ENCODE measurements at regions not wholly inside any gene's neighbourhood (a gene's known extent, or its start where the extent isn't known, plus 50 kb on each side); places are given as distances from the start of the nearest gene placed in this dataset.
"Not testable (repeated sequence)": the region's sequence is repeated elsewhere in the genome, so short reads cannot be mapped to it uniquely, and the experiment has no call there.

DNA sequence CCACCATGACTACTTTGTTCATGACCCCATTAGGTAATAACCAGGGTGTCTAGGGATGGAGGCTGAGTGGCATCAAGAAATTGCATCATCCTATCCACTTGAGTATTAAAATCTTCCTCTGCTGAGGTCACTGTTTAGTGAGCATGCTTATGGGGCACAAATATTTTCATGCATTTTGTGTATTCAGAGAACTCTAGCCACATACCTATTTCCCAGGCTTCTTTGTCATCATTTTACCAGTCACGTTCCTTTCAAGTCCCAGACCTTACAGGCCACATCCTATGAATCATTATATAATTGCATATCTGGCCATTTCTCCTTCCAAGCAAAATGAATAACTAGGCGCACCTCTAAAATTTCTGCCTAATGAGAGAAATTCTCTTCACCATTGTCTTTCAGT lies 1882.9 kb upstream of the AGA start:
- Mint-ChIP-seq H3K4me3 (no peak overlapping the region), H3K36me3 (ENCODE audit: low read depth) (no peaks in the 10 kb centered on the region), H3K4me1 (no peaks in the 10 kb centered on the region), H3K9me3 (peaks cover 11% of the 10 kb centered on the region), H3K27ac (no peak overlapping the region), H3K27me3 (no peaks in the 10 kb centered on the region)
- ATAC-seq (replicated peaks) = no peak

GRCh38 chr4:179328627-179329026 lies 1886.4 kb upstream of the AGA start:
- no peak for ATAC-seq (replicated peaks)
- no peaks in the 10 kb centered on the region for H3K36me3 Mint-ChIP-seq (ENCODE audit: low read depth)

DNA sequence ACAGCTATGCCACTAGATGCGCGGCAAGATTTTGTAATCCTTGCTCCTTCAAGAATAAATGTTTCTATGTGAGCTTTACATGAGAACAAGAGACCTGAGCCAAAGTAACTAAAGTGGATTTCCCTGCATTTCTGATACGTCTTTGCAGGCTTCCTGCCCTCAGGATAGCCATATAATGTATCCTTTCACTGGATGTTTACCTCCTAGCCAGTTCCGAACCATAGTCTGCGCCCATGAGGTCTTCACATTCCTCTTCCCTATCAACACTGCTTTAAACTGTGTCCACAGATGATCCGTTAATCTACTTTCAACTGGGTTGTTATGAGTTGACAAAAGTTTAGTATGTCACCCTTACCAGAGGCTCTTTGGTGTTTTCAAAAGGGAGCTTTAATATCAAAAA lies 1889.1 kb upstream of the AGA start:
- Mint-ChIP-seq H3K9me3 (no peaks in the 10 kb centered on the region), H3K4me3 (no peak overlapping the region), H3K27me3 (no peaks in the 10 kb centered on the region), H3K4me1 (no peaks in the 10 kb centered on the region), H3K27ac (no peak overlapping the region), H3K36me3 (ENCODE audit: low read depth) (no peaks in the 10 kb centered on the region)
- no peak for ATAC-seq (replicated peaks)

More at GRCh38 chr4:179328627-179329026, 1886.4 kb upstream of the AGA start:
- no peak overlapping the region for H3K4me3 Mint-ChIP-seq
- no peaks in the 10 kb centered on the region for H3K27me3 Mint-ChIP-seq
- H3K27ac Mint-ChIP-seq = no peak overlapping the region
- no peaks in the 10 kb centered on the region for H3K4me1 Mint-ChIP-seq
- H3K9me3 Mint-ChIP-seq = peaks cover 7% of the 10 kb centered on the region

DNA sequence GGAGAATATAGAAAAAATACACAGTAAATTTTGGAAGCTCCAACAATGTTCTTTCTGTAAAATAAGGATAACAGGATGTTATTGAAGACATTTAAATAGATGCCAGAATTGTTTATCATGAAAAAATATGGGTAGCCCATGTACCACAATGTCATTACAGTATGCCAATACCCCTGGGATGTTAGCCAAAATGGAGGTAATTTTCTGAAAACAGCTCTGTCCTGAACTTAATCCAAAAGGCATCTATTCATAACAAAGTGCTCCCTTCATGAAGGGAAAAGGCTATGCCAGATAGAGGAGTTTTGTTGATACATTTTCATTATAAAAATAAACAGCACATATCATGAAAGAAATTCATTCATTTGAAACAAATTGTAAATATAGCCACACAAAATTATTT lies 1902.6 kb upstream of the AGA start:
- H3K27ac Mint-ChIP-seq = no peak overlapping the region
- ATAC-seq (replicated peaks) = no peak
- no peak overlapping the region for H3K4me3 Mint-ChIP-seq
- peaks cover 12% of the 10 kb centered on the region for H3K9me3 Mint-ChIP-seq
- H3K4me1 Mint-ChIP-seq = no peaks in the 10 kb centered on the region
- no peaks in the 10 kb centered on the region for H3K36me3 Mint-ChIP-seq (ENCODE audit: low read depth)
- H3K27me3 Mint-ChIP-seq = no peaks in the 10 kb centered on the region

GRCh38 chr4:179352221-179352620 lies 1910.0 kb upstream of the AGA start:
- Mint-ChIP-seq H3K4me3 (no peak overlapping the region), H3K9me3 (peaks cover 14% of the 10 kb centered on the region), H3K4me1 (no peaks in the 10 kb centered on the region), H3K36me3 (ENCODE audit: low read depth) (no peaks in the 10 kb centered on the region), H3K27ac (no peak overlapping the region), H3K27me3 (no peaks in the 10 kb centered on the region)
- ATAC-seq (replicated peaks) = no peak

- Mint-ChIP-seq H3K27me3 (no peaks in the 10 kb centered on the region), H3K9me3 (peaks cover 9% of the 10 kb centered on the region), H3K36me3 (ENCODE audit: low read depth) (no peaks in the 10 kb centered on the region), H3K4me1 (no peaks in the 10 kb centered on the region), H3K4me3 (no peak overlapping the region), H3K27ac (no peak overlapping the region)
- no peak for ATAC-seq (replicated peaks)
These were observed 1911.5 kb upstream of the AGA start for GRCh38 chr4:179353786-179354185.

GRCh38 chr4:179361978-179362486 lies 1919.8 kb upstream of the AGA start:
- H3K4me3 Mint-ChIP-seq = no peak overlapping the region
- peaks cover 10% of the 10 kb centered on the region for H3K9me3 Mint-ChIP-seq
- no peaks in the 10 kb centered on the region for H3K4me1 Mint-ChIP-seq
- H3K27me3 Mint-ChIP-seq = no peaks in the 10 kb centered on the region
- no peaks in the 10 kb centered on the region for H3K36me3 Mint-ChIP-seq (ENCODE audit: low read depth)
- H3K27ac Mint-ChIP-seq = no peak overlapping the region
- ATAC-seq (replicated peaks) = no peak

DNA sequence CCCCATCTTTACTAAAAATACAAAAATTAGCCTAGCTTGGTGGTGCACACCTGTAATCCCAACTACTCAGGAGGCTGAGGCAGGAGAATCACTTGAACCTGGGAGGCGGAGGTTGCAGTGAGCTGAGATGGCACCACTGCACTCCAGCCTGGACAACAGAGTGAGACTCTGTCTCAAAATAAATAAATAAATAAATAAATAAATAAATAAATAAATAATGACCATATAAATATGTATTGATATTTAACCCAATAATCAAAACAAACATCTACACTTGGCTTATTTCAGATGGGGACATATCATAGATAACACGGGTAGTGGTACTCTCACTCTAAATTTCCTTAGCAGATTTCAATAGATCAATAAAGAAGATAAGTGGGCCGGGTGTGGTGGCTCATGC lies 1923.7 kb upstream of the AGA start:
- not testable (repeated sequence) for H3K4me1 Mint-ChIP-seq; H3K36me3 Mint-ChIP-seq (ENCODE audit: low read depth); H3K27me3 Mint-ChIP-seq; H3K27ac Mint-ChIP-seq; H3K4me3 Mint-ChIP-seq; H3K9me3 Mint-ChIP-seq; ATAC-seq (replicated peaks)

DNA sequence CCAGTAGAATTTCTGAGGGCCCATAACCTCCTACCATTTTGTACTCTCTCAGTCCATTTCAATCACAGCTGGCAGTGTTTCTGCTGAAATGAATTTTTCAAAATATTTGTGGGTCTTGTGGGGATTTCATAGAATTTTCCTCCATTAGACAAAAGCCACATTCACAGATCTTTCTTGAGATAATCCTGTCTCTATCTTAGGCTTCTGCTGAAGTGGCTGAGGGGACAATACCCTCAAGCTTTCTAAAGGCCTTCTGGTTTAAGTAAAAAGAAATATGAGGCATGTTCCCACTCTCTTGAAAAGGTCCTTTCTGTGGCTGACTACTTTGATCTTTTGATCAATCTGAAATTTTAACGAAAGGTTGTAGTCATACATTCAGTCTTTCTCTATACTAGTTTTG lies 1930.0 kb upstream of the AGA start:
- no peak overlapping the region for H3K27ac Mint-ChIP-seq
- H3K27me3 Mint-ChIP-seq = no peaks in the 10 kb centered on the region
- peaks cover 18% of the 10 kb centered on the region for H3K9me3 Mint-ChIP-seq
- ATAC-seq (replicated peaks) = no peak
- H3K4me3 Mint-ChIP-seq = no peak overlapping the region
- H3K36me3 Mint-ChIP-seq (ENCODE audit: low read depth) = no peaks in the 10 kb centered on the region
- no peaks in the 10 kb centered on the region for H3K4me1 Mint-ChIP-seq

DNA sequence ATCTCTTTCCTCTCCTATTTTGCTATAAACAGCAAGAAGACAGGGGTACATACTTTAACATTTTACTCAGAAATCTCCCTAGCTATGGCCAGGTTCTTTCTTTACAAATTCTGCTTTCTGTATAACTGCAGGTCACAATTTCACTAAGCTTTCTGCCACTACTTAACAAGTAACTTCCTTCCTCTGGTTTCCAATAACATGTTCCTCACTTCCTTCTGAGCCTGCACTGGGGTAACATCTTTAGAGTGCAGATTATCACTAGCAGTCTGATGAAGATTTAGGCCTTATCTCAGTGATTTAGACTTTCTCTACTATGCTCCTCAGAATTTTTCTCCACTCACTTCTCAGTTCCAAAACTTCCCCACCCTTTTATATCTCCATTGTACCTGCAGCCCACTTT lies 1930.5 kb upstream of the AGA start:
- no peak overlapping the region for H3K27ac Mint-ChIP-seq
- H3K9me3 Mint-ChIP-seq = peaks cover 18% of the 10 kb centered on the region
- ATAC-seq (replicated peaks) = no peak
- H3K4me3 Mint-ChIP-seq = no peak overlapping the region
- no peaks in the 10 kb centered on the region for H3K27me3 Mint-ChIP-seq
- no peaks in the 10 kb centered on the region for H3K36me3 Mint-ChIP-seq (ENCODE audit: low read depth)
- H3K4me1 Mint-ChIP-seq = no peaks in the 10 kb centered on the region

DNA sequence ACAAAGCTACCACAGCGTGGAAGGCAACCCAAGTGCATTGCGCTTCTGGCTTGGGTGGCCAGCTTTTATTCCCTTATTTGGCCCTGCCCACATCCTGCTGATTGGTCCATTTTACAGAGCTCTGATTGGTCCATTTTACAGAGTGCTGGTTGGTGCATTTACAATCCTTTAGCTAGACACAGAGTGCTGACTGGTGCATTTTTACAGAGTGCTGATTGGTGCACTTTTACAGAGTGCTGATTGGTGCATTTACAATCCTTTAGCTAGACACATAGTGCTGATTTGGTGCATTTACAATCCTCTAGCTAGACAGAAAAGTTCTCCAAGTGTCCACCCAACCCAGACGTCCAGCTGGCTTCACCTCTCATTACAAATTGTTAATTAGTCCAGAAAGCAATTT lies 1936.6 kb upstream of the AGA start:
- not testable (repeated sequence) for H3K27ac Mint-ChIP-seq; H3K4me1 Mint-ChIP-seq; ATAC-seq (replicated peaks); H3K4me3 Mint-ChIP-seq; H3K36me3 Mint-ChIP-seq (ENCODE audit: low read depth); H3K27me3 Mint-ChIP-seq
- peaks cover 22% of the 10 kb centered on the region for H3K9me3 Mint-ChIP-seq

DNA sequence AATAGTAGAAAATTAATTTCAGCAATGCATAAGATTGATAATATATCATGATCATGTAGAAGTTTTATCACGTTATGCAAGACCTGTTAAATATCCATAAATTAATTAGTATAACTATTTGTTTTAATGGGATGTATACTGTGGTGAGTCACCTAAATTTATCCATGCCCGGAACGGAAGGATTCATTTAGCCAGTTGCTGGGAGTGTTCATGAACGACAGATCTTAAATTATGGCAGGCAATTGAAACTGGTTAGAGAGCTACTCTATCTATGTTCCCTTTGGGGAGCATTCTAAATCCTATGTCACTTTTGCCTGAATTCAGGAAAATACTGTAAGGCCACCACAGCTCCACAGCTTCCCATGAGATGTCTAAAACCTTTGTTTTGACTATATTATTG lies 1950.5 kb upstream of the AGA start:
- Mint-ChIP-seq H3K36me3 (ENCODE audit: low read depth) (no peaks in the 10 kb centered on the region), H3K4me1 (no peaks in the 10 kb centered on the region), H3K4me3 (no peak overlapping the region), H3K9me3 (peaks cover 9% of the 10 kb centered on the region), H3K27me3 (no peaks in the 10 kb centered on the region), H3K27ac (no peak overlapping the region)
- no peak for ATAC-seq (replicated peaks)

- Mint-ChIP-seq H3K4me1 (no peaks in the 10 kb centered on the region), H3K27me3 (no peaks in the 10 kb centered on the region)
These were observed 1956.2 kb upstream of the AGA start for GRCh38 chr4:179398414-179398813.

DNA sequence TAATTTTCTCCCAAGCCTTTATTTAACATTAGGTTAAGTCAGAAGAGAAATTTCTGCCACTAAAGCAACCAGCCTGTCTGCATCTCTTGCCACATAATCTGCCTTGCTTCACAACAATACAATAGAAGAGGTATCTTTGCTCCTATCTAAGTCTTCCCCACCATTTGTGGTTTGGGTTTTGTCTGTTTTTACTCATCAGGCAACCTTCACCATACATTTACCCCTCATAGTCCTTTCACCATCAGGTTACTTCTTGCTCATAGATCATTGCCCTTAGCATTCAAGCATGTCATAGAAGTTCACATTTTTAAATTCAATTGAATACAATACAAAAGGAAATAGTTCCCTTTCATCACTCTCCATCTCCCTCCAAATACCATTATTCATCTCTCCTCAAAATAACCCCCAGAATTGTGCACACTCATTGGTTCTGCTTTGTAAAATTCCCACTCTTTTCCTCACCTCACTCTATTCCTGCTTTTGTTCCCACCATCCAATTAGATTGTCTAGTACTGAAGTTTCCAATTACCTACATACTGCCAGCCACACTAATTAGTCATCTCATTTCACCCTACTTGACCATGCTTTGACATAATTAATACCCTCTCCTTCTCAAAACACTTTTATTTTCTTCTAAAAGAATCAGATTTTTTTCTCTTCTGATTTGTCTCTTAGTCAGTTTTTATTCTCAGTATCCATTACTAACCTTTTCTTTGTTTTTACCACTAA lies 1957.0 kb upstream of the AGA start:
- peaks cover 1% of the 10 kb centered on the region for H3K4me1 Mint-ChIP-seq
- H3K36me3 Mint-ChIP-seq (ENCODE audit: low read depth) = no peaks in the 10 kb centered on the region
- no peaks in the 10 kb centered on the region for H3K27me3 Mint-ChIP-seq
- peaks cover 10% of the 10 kb centered on the region for H3K9me3 Mint-ChIP-seq
- no peak overlapping the region for H3K4me3 Mint-ChIP-seq
- no peak overlapping the region for H3K27ac Mint-ChIP-seq
- ATAC-seq (replicated peaks) = no peak

More at GRCh38 chr4:179398414-179398813, 1956.2 kb upstream of the AGA start:
- no peak overlapping the region for H3K4me3 Mint-ChIP-seq
- no peak for ATAC-seq (replicated peaks)
- H3K36me3 Mint-ChIP-seq (ENCODE audit: low read depth) = no peaks in the 10 kb centered on the region
- H3K9me3 Mint-ChIP-seq = peaks cover 5% of the 10 kb centered on the region
- no peak overlapping the region for H3K27ac Mint-ChIP-seq

- no peaks in the 10 kb centered on the region for H3K4me1 Mint-ChIP-seq
- peaks cover 15% of the 10 kb centered on the region for H3K9me3 Mint-ChIP-seq
These were observed 1973.0 kb upstream of the AGA start for GRCh38 chr4:179415037-179415846.

More at GRCh38 chr4:179415037-179415846, 1973.0 kb upstream of the AGA start:
- Mint-ChIP-seq H3K36me3 (ENCODE audit: low read depth) (no peaks in the 10 kb centered on the region), H3K27ac (no peak overlapping the region), H3K4me3 (no peak overlapping the region), H3K27me3 (no peaks in the 10 kb centered on the region)
- no peak for ATAC-seq (replicated peaks)
